DND-41 (cell line): ENCODE measurements at regions not wholly inside any gene's neighbourhood (a gene's known extent, or its start where the extent isn't known, plus 50 kb on each side); places are given as distances from the start of the nearest gene placed in this dataset.

Source experiments
- ATAC-seq: fragments of 200-7000 bp; cut with Tn5 transposase; 3 replicates; pipeline ENCODE4 v1.9.1; 2021; ENCODE audit warnings: low read depth; ENCODE audit not compliant: insufficient read depth
- DNase-seq: peaks from one replicate; pipeline ENCODE4 v3.0.0-alpha.2; 2020
- H2AFZ ChIP-seq: 2 replicates; pipeline ENCODE4 v1.6.0; 2012; ENCODE audit warnings: low read depth, low read length
- H3K27ac ChIP-seq: 2 replicates; pipeline ENCODE4 v1.5.1; 2012; ENCODE audit warnings: low read length, inconsistent platforms
- H3K27me3 ChIP-seq: fragments of 200-600 bp; sonication (generic); 2 replicates; pipeline ENCODE4 v1.6.0; 2012; ENCODE audit warnings: low read length, mild to moderate bottlenecking, inconsistent platforms; ENCODE audit not compliant: insufficient read depth, poor library complexity
- H3K36me3 ChIP-seq: 2 replicates; pipeline ENCODE4 v1.5.1; 2012; ENCODE audit warnings: low read length, inconsistent platforms; ENCODE audit not compliant: insufficient read depth
- H3K4me1 ChIP-seq: 2 replicates; pipeline ENCODE4 v1.5.1; 2012; ENCODE audit warnings: mild to moderate bottlenecking, low read length; ENCODE audit not compliant: insufficient read depth
- H3K4me2 ChIP-seq: 2 replicates; pipeline ENCODE4 v1.6.0; 2012; ENCODE audit warnings: mild to moderate bottlenecking, moderate library complexity, low read length, inconsistent platforms; ENCODE audit not compliant: insufficient read depth
- H3K4me3 ChIP-seq, 2 experiments: fragments of 200-600 bp in 1 of 2; shearing (Covaris generic) in 1 of 2; 2 replicates each; pipeline ENCODE4 v1.5.1; 2012 to 2016; ENCODE audit warnings: inconsistent platforms in 2 of 2, low read length in 2 of 2, mild to moderate bottlenecking in 2 of 2, low read depth in 1 of 2, moderate library complexity in 1 of 2
- H3K79me2 ChIP-seq: 2 replicates; pipeline ENCODE4 v1.6.0; 2012; ENCODE audit warnings: low read length, inconsistent platforms; ENCODE audit not compliant: insufficient read depth
- H3K9ac ChIP-seq: 2 replicates; pipeline ENCODE4 v1.6.0; 2012; ENCODE audit warnings: low read depth, mild to moderate bottlenecking, inconsistent platforms, low read length, moderate library complexity
- H3K9me3 ChIP-seq: 2 replicates; pipeline ENCODE4 v1.5.1; 2012; ENCODE audit warnings: low read length, moderate library complexity, mild to moderate bottlenecking, inconsistent platforms; ENCODE audit not compliant: insufficient read depth, severe bottlenecking
- H4K20me1 ChIP-seq: 2 replicates; pipeline ENCODE4 v1.6.0; 2012; ENCODE audit warnings: low read length; ENCODE audit not compliant: insufficient read depth
- EZH2 ChIP-seq: IDR thresholded peaks from 3 replicates; pipeline ENCODE4 v1.6.1; 2012; ENCODE audit warnings: borderline replicate concordance, low read depth, mild to moderate bottlenecking, moderate library complexity, low read length, inconsistent platforms; ENCODE audit not compliant: severe bottlenecking
- TF ChIP-seq, protein P1 (sequence below): IDR thresholded peaks from 2 replicates; pipeline ENCODE4 v1.5.1; 2012; ENCODE audit warnings: borderline replicate concordance, low read length, moderate library complexity, mild to moderate bottlenecking; ENCODE audit not compliant: poor library complexity, severe bottlenecking; ENCODE audit errors: extremely low read depth

DNA sequence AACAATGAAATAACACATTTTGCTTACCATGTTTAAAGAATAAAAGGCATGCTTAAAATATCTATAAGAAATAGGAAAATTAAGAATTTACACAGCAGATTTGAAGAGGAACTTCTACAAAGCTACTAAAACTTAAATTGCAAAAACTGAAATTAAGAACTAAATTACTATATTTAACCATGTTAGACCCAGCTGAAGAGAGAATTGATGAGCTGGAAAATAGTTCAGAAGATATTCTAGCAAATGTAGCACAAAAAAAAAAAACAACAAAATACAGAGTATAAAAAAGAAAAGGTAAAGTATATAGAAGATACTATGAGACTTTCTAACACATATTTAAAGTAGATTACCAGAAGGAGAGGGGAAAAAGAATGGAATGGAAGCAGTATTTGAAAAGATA, 82.8 kb upstream of the ST6GALNAC5 start:
- Histone ChIP-seq H3K36me3 (no peaks in the 10 kb centered on the region), H3K4me1 (no peaks in the 10 kb centered on the region), H3K4me3 (no peak overlapping the region), H2AFZ (no peak overlapping the region), H3K9me3 (peaks cover 3% of the 10 kb centered on the region), H4K20me1 (no peaks in the 10 kb centered on the region), H3K27me3 (no peaks in the 10 kb centered on the region), H3K4me2 (no peak overlapping the region), H3K27ac (no peak overlapping the region), H3K9ac (no peak overlapping the region), H3K79me2 (no peaks in the 10 kb centered on the region)
- no peak for TF ChIP-seq EZH2
- TF ChIP-seq, protein P1, sequence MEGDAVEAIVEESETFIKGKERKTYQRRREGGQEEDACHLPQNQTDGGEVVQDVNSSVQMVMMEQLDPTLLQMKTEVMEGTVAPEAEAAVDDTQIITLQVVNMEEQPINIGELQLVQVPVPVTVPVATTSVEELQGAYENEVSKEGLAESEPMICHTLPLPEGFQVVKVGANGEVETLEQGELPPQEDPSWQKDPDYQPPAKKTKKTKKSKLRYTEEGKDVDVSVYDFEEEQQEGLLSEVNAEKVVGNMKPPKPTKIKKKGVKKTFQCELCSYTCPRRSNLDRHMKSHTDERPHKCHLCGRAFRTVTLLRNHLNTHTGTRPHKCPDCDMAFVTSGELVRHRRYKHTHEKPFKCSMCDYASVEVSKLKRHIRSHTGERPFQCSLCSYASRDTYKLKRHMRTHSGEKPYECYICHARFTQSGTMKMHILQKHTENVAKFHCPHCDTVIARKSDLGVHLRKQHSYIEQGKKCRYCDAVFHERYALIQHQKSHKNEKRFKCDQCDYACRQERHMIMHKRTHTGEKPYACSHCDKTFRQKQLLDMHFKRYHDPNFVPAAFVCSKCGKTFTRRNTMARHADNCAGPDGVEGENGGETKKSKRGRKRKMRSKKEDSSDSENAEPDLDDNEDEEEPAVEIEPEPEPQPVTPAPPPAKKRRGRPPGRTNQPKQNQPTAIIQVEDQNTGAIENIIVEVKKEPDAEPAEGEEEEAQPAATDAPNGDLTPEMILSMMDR, result no peak
- ATAC-seq (no peak), DNase-seq (no peak)

DNA sequence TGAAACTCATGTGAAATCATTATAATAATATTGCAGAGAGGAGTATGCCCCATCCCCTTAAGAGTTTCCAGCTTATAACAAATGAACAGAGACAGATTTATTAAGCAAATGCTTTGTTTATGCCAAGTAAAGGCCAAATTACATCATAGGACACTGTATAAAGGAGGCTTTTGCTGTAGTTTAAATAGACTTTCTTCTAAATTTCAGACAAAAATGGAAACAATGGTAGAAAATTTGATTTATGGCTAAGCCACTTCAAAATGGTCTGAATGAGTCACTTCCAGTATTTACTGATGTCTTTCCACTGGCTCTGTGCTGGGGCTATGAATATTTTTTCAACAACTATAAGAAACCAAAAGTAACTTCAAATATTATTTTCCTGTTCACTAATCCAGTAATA, 81.1 kb upstream of the ST6GALNAC5 start:
- ATAC-seq (no peak), DNase-seq (no peak)
- no peak overlapping the region for H3K27ac ChIP-seq
- no peaks in the 10 kb centered on the region for H3K79me2 ChIP-seq
- H3K4me1 ChIP-seq, result no peaks in the 10 kb centered on the region
- no peak overlapping the region for H3K4me2 ChIP-seq
- H3K36me3 ChIP-seq, result no peaks in the 10 kb centered on the region
- no peaks in the 10 kb centered on the region for H3K27me3 ChIP-seq
- H3K4me3 ChIP-seq, result no peak overlapping the region
- H2AFZ ChIP-seq, result no peak overlapping the region
- no peaks in the 10 kb centered on the region for H4K20me1 ChIP-seq
- no peak overlapping the region for H3K9ac ChIP-seq
- TF ChIP-seq, protein P1, result no peak
- peaks cover 3% of the 10 kb centered on the region for H3K9me3 ChIP-seq

DNA sequence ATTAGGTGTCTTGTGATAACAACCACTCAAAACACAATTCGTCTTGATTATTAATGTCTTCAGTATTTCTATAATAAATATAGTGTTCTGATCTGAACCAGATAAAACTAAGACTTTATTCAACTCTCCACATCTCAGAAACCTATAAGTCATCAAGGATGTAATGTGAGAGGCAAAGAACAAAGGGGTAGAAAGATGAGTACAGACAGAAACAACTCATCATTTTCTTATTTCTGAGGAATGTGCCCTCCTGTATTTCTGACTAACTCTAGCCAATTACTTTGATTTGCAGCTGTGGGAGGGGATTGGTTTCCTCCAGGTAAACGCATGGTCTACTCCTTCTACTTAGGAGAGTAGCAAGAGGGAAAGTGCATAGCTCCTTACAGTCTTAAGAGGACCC, 73.7 kb upstream of the ST6GALNAC5 start:
- Histone ChIP-seq H3K9me3 (no peaks in the 10 kb centered on the region), H3K79me2 (no peaks in the 10 kb centered on the region), H2AFZ (no peak overlapping the region), H3K27me3 (no peaks in the 10 kb centered on the region), H3K4me1 (no peaks in the 10 kb centered on the region), H3K9ac (no peak overlapping the region), H3K4me3 (no peak overlapping the region), H3K36me3 (no peaks in the 10 kb centered on the region), H3K27ac (no peak overlapping the region), H4K20me1 (no peaks in the 10 kb centered on the region), H3K4me2 (no peak overlapping the region)
- DNase-seq (no peak), ATAC-seq (no peak)
- TF ChIP-seq, protein P1, result no peak
- TF ChIP-seq EZH2, result no peak

DNA sequence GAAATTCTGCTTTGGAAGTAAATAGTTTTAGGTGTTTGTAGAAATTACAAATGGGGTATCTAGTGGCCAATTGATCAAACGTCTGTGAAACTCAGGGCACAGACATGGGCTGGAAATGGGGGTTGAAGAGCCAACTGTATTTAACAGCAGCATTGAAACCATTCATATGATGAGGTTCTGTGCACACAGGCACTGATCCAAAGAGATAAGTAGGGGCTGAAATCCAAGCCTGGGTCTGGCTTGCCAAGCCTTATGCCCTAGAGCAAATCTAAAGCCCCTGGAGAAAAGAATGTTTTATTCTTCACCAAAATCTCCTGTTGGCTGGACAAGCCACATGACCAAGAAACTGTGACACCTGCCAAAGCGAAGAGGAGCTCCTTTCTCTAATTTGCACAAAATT, 67.6 kb upstream of the ST6GALNAC5 start:
- no peak overlapping the region for H3K27ac ChIP-seq
- no peak for DNase-seq
- H3K27me3 ChIP-seq, result no peaks in the 10 kb centered on the region
- H3K4me2 ChIP-seq, result no peak overlapping the region
- no peak for TF ChIP-seq EZH2
- TF ChIP-seq, protein P1, result no peak
- H3K79me2 ChIP-seq, result no peaks in the 10 kb centered on the region
- no peaks in the 10 kb centered on the region for H4K20me1 ChIP-seq
- H3K9ac ChIP-seq, result no peak overlapping the region
- no peak overlapping the region for H2AFZ ChIP-seq
- H3K4me3 ChIP-seq, result no peak overlapping the region
- H3K36me3 ChIP-seq, result no peaks in the 10 kb centered on the region
- ATAC-seq, result no peak
- H3K4me1 ChIP-seq, result no peaks in the 10 kb centered on the region
- H3K9me3 ChIP-seq, result no peaks in the 10 kb centered on the region
